Testis (tissue), 2 donors: ENCODE measurements at regions not wholly inside any gene's neighbourhood (a gene's known extent, or its start where the extent isn't known, plus 50 kb on each side); places are given as distances from the start of the nearest gene placed in this dataset.

Experiments
- POLR2A ChIP-seq: fragments of 450-650 bp; IDR thresholded peaks from one replicate; pipeline ENCODE4 v1.6.1; 2017; ENCODE audit warnings: antibody characterized with exemption, mild to moderate bottlenecking, moderate library complexity
- TF ChIP-seq, protein P1 (sequence below), 3 experiments: fragments of 450-650 bp in 2 of 3; fragments of 200-600 bp in 1 of 3; sonication (generic) in 1 of 3; IDR thresholded peaks; one replicate each; pipeline ENCODE4 v1.5.1; 2016 to 2019; ENCODE audit warnings: antibody characterized with exemption in 3 of 3, mild to moderate bottlenecking in 2 of 3, moderate library complexity in 1 of 3

DNA sequence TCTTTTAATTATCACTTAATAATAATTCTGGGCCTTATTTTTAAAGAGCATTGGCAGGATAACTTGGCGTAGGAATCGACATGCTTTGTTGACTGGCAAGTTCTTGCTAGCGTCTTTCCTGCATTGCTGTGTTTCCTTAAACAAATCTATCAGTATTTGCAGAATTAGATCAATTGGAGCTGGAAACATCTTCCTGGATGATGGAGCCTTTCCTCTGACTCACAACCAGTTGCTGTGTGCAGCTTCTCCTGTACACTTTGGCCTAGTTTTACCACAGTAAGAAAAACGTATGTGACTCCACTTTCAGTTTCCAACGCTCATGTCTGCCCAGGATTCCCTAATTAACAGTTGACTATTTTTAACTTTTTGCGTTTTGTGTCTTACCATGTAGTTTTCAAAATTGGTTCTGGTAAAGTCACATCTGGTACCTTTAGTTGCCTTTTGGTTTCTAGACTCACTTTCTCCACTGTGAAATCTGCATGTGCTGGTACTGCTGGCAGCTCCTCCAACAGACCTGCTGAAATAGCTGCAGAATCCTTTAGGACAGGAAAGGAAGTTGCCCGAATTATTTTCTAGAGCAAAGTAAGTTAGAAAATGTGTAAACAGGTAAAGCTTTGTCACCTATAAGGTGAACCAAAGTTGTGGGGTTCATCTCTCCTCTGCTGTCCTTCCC lies 553.2 kb upstream of the FAT1 start:
- TF ChIP-seq, protein P1, sequence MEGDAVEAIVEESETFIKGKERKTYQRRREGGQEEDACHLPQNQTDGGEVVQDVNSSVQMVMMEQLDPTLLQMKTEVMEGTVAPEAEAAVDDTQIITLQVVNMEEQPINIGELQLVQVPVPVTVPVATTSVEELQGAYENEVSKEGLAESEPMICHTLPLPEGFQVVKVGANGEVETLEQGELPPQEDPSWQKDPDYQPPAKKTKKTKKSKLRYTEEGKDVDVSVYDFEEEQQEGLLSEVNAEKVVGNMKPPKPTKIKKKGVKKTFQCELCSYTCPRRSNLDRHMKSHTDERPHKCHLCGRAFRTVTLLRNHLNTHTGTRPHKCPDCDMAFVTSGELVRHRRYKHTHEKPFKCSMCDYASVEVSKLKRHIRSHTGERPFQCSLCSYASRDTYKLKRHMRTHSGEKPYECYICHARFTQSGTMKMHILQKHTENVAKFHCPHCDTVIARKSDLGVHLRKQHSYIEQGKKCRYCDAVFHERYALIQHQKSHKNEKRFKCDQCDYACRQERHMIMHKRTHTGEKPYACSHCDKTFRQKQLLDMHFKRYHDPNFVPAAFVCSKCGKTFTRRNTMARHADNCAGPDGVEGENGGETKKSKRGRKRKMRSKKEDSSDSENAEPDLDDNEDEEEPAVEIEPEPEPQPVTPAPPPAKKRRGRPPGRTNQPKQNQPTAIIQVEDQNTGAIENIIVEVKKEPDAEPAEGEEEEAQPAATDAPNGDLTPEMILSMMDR (IDR thresholded peaks at IDR 0.05), result no peak
- TF ChIP-seq POLR2A, result no peak
